Keratinocyte (primary cell): ENCODE measurements at regions not wholly inside any gene's neighbourhood (a gene's known extent, or its start where the extent isn't known, plus 50 kb on each side); places are given as distances from the start of the nearest gene placed in this dataset.
"Not testable (repeated sequence)": the region's sequence is repeated elsewhere in the genome, so short reads cannot be mapped to it uniquely, and the experiment has no call there.

Experiments
- DNase-seq: peaks from one replicate; pipeline ENCODE4 v3.0.0-alpha.2; 2011; ENCODE audit warnings: low read depth, missing footprints, low spot score
- FAIRE-seq: peaks from 2 replicates; lab custom pipeline; 2011; peaks lifted over from hg19 to GRCh38; lab: Jason Lieb, UNC
- H2AFZ ChIP-seq: 2 replicates; pipeline ENCODE4 v1.6.0; 2012; ENCODE audit warnings: low read length, control low read depth, inconsistent platforms; ENCODE audit not compliant: control insufficient read depth
- H3K27ac ChIP-seq: 2 replicates; pipeline ENCODE4 v1.5.1; 2011; ENCODE audit warnings: low read length; ENCODE audit not compliant: control insufficient read depth, insufficient read depth
- H3K27me3 ChIP-seq: 3 replicates; pipeline ENCODE4 v1.6.0; 2011; ENCODE audit warnings: low read length; ENCODE audit not compliant: control insufficient read depth, insufficient read depth; ENCODE audit errors: extremely low read depth
- H3K36me3 ChIP-seq, 2 experiments: 2 replicates in 1 of 2; 3 replicates in 1 of 2; pipeline ENCODE4 v1.5.1; 2011; ENCODE audit warnings: low read length in 2 of 2, mild to moderate bottlenecking in 1 of 2; ENCODE audit not compliant: control insufficient read depth in 2 of 2, insufficient read depth in 2 of 2; ENCODE audit errors: extremely low read depth in 1 of 2
- H3K4me1 ChIP-seq: 3 replicates; pipeline ENCODE4 v1.5.1; 2011; ENCODE audit warnings: low read length; ENCODE audit not compliant: control insufficient read depth, insufficient read depth; ENCODE audit errors: extremely low read depth
- H3K4me2 ChIP-seq: 3 replicates; pipeline ENCODE4 v1.6.0; 2011; ENCODE audit warnings: low read depth, low read length; ENCODE audit not compliant: control insufficient read depth, insufficient read depth; ENCODE audit errors: extremely low read depth
- H3K4me3 ChIP-seq, 3 experiments: fragments of 200-600 bp in 1 of 3; sonication (generic) in 1 of 3; 2 replicates in 2 of 3; 3 replicates in 1 of 3; pipeline ENCODE4 v1.5.1; 2011 to 2016; ENCODE audit warnings: low read length in 3 of 3, mild to moderate bottlenecking in 3 of 3, control low read depth in 2 of 3, inconsistent platforms in 1 of 3, low read depth in 1 of 3, mixed read lengths in 1 of 3, mixed run types in 1 of 3, moderate library complexity in 1 of 3; ENCODE audit not compliant: control insufficient read depth in 2 of 3, insufficient read depth in 2 of 3; ENCODE audit errors: extremely low read depth in 1 of 3
- H3K79me2 ChIP-seq: 2 replicates; pipeline ENCODE4 v1.6.0; 2012; ENCODE audit warnings: low read length; ENCODE audit not compliant: control insufficient read depth, insufficient read depth
- H3K9ac ChIP-seq: 3 replicates; pipeline ENCODE4 v1.6.0; 2011; ENCODE audit warnings: low read length; ENCODE audit not compliant: control insufficient read depth, insufficient read depth; ENCODE audit errors: extremely low read depth
- H3K9me1 ChIP-seq: 3 replicates; pipeline ENCODE4 v1.6.0; 2011; ENCODE audit warnings: low read length; ENCODE audit not compliant: control insufficient read depth, insufficient read depth; ENCODE audit errors: extremely low read depth
- H3K9me3 ChIP-seq: 2 replicates; pipeline ENCODE4 v1.5.1; 2012; ENCODE audit warnings: low read depth, low read length; ENCODE audit not compliant: control insufficient read depth
- H4K20me1 ChIP-seq: 3 replicates; pipeline ENCODE4 v1.6.0; 2011; ENCODE audit warnings: low read length; ENCODE audit not compliant: control insufficient read depth, insufficient read depth; ENCODE audit errors: extremely low read depth
- EZH2 ChIP-seq: IDR thresholded peaks from one replicate; pipeline ENCODE4 v1.6.1; 2012; ENCODE audit warnings: inconsistent platforms, mild to moderate bottlenecking, low read length, moderate library complexity
- dilution Hi-C: fragments of 300-500 bp; cut with MboI; formaldehyde crosslinking; loops from one replicate; pipeline ENCODE4 v1.7.0; 2020; ENCODE audit warnings: low sequenced_read_pairs; ENCODE audit not compliant: extremely low pct_ligation_motif_present
- TF ChIP-seq, protein P1 (sequence below), 3 experiments: IDR thresholded peaks in 1 of 3; conservative IDR thresholded peaks in 1 of 3; optimal IDR thresholded peaks in 1 of 3; 2 replicates in 2 of 3; 3 replicates in 1 of 3; pipeline versions ENCODE3 to v1.5.1; 2011; ENCODE audit warnings: low read length in 3 of 3, mild to moderate bottlenecking in 3 of 3, moderate library complexity in 2 of 3, control low read depth in 1 of 3, inconsistent platforms in 1 of 3; ENCODE audit not compliant: insufficient read depth in 2 of 3; ENCODE audit errors: extremely low read depth in 1 of 3

DNA sequence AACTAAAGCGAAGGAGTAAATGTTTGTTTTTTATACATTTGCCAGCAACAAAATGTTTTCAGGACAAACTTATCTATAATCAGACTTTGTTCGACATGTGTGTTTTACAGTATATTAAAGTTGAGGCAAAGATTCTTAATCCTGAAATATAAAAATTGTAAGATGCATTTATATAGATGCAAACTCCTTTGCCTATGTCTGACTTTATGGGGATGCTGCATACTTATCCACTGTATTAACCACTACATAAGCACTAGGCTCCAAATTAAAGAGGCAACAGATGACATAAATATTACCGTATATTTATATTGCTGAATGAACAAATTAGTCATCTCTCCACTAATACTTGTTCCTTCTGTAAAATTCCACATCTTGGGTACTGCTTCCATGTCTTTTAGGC lies 882.7 kb upstream of the ARRDC3 start:
- H3K27ac ChIP-seq: no peak overlapping the region
- TF ChIP-seq EZH2: no peak
- TF ChIP-seq, protein P1, sequence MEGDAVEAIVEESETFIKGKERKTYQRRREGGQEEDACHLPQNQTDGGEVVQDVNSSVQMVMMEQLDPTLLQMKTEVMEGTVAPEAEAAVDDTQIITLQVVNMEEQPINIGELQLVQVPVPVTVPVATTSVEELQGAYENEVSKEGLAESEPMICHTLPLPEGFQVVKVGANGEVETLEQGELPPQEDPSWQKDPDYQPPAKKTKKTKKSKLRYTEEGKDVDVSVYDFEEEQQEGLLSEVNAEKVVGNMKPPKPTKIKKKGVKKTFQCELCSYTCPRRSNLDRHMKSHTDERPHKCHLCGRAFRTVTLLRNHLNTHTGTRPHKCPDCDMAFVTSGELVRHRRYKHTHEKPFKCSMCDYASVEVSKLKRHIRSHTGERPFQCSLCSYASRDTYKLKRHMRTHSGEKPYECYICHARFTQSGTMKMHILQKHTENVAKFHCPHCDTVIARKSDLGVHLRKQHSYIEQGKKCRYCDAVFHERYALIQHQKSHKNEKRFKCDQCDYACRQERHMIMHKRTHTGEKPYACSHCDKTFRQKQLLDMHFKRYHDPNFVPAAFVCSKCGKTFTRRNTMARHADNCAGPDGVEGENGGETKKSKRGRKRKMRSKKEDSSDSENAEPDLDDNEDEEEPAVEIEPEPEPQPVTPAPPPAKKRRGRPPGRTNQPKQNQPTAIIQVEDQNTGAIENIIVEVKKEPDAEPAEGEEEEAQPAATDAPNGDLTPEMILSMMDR (optimal IDR thresholded peaks at IDR 0.05 in 1 of 3, IDR thresholded peaks at IDR 0.05 in 1 of 3, conservative IDR thresholded peaks at IDR 0.05 in 1 of 3; ENCODE audit: extremely low read depth in 1 of 3, insufficient read depth in 2 of 3, low read length in 3 of 3): no peak
- H2AFZ ChIP-seq: no peak overlapping the region
- dilution Hi-C loops: no loop called here
- FAIRE-seq (no peak), DNase-seq (no peak)
- H3K4me3 ChIP-seq: no peak overlapping the region
- no peaks in the 10 kb centered on the region for H4K20me1 ChIP-seq
- no peaks in the 10 kb centered on the region for H3K79me2 ChIP-seq
- H3K9ac ChIP-seq: no peak overlapping the region
- H3K4me1 ChIP-seq: no peaks in the 10 kb centered on the region
- H3K27me3 ChIP-seq: no peaks in the 10 kb centered on the region
- H3K9me3 ChIP-seq: no peaks in the 10 kb centered on the region
- H3K9me1 ChIP-seq: no peaks in the 10 kb centered on the region
- H3K4me2 ChIP-seq: no peak overlapping the region
- no peaks in the 10 kb centered on the region for H3K36me3 ChIP-seq

DNA sequence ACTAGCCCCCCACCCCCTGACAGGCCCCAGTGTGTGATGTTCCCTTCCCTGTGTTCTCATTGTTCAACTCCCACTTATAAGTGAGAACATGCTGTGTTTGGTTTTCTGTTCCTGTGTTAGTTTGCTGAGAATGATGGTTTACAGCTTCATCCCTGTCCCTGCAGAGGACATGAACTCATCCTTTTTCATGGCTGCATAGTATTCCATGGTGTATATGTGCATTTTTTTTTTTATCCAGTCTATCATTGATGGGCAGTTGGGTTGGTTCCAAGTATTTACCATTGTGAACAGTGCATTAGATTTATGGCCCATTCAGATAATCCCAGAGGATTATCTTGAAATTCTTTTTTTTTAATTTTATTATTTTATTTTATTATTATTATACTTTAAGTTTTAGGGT lies 872.5 kb upstream of the ARRDC3 start:
- H3K9me1 ChIP-seq, H3K27ac ChIP-seq, FAIRE-seq, H3K79me2 ChIP-seq, H2AFZ ChIP-seq, H3K4me3 ChIP-seq, dilution Hi-C loops, H3K4me2 ChIP-seq, H3K9me3 ChIP-seq, H3K4me1 ChIP-seq, H4K20me1 ChIP-seq, H3K9ac ChIP-seq, H3K27me3 ChIP-seq, H3K36me3 ChIP-seq, DNase-seq: not testable (repeated sequence)

DNA sequence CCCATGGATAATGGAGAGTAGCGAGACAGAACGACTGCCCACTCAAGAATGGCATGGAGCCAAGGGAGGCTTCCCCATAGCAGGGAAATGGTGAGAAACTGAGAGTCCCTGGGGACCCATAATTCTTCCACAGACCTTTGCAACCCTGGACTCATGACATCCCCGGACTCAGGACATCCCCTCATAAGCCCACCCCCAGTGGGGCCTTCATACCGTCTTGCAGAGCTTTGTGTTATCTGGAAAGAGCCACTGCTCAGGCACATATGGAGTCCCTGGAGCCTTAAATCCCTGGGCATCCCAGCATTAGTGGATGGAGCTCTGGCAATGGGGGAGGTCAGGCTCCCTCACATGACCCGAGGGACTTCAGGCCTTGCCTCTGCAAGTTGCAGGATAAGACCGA lies 865.4 kb upstream of the ARRDC3 start:
- Histone ChIP-seq H2AFZ (no peak overlapping the region), H3K36me3 (no peaks in the 10 kb centered on the region), H3K4me3 (no peak overlapping the region), H3K79me2 (no peaks in the 10 kb centered on the region), H3K27me3 (no peaks in the 10 kb centered on the region), H3K4me1 (no peaks in the 10 kb centered on the region), H3K27ac (no peak overlapping the region), H4K20me1 (no peaks in the 10 kb centered on the region), H3K9me1 (no peaks in the 10 kb centered on the region), H3K9ac (no peak overlapping the region), H3K4me2 (no peak overlapping the region), H3K9me3 (no peaks in the 10 kb centered on the region)
- TF ChIP-seq EZH2: no peak
- TF ChIP-seq, protein P1 (optimal IDR thresholded peaks at IDR 0.05 in 1 of 3, IDR thresholded peaks at IDR 0.05 in 1 of 3, conservative IDR thresholded peaks at IDR 0.05 in 1 of 3; ENCODE audit: extremely low read depth in 1 of 3, insufficient read depth in 2 of 3, low read length in 3 of 3): no peak
- dilution Hi-C loops: no loop called here
- FAIRE-seq: no peak
- no peak for DNase-seq
